ENCODE measurements at regions not wholly inside any gene's neighbourhood (a gene's known extent, or its start where the extent isn't known, plus 50 kb on each side); places are given as distances from the start of the nearest gene placed in this dataset.
"Not testable (repeated sequence)": the region's sequence is repeated elsewhere in the genome, so short reads cannot be mapped to it uniquely, and the experiment has no call there.

DNA sequence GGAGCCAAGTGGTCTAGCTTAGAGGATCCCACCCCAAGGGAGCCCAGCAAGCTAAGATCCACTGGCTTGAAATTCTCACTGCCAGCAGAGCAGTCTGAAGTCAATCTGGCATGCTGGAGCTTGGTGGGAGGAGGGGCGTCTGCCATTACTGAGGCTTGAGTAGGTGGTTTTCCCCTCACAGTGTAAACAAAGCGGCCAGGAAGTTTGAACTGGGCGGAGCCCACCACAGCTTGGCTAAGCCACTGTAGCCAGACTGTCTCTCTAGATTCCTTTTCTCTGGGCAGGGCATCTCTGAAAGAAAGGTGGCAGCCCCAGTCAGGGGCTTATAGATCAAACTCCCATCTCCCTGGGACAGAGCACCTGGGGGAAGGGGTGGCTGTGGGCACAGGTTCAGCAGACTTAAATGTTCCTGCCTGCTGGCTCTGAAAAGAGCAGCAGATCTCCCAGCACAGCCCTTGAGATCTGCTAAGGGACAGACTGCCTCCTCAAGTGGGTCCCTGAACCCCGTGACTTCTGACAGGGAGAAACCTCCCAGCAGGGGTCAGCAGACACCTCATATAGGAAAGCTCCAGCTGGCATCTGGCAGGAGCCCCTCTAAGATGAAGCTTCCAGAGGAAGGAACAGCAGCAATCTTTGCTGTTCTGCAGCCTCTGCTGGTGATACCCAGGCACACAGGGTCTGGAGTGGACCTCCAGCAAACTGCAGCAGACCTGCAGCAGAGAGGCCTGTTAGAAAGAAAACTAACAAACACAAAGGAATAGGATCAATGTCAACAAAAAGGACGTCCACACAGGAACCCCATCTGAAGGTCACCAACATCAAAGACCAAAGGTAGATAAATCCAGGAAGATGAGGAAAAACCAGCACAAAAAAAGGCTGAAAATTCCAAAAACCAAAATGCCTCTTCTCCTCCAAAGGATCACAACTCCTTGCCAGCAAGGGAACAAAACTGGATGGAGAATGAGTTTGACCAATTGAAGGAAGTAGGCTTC, 215.6 kb upstream of the TET2 start:
- not testable (repeated sequence) for TF ChIP-seq POLR2AphosphoS5 (IDR thresholded peaks at IDR 0.05; ENCODE audit: insufficient read depth, low read depth, low read length)
- TF ChIP-seq CTCF (IDR thresholded peaks at IDR 0.05; ENCODE audit: extremely low read depth in 1 of 2, insufficient read depth in 1 of 2, low read depth in 1 of 2, low read length in 2 of 2), result peak in 1 of 2 donors; percentile 13

Measured in endothelial cell of umbilical vein (primary cell).